HUDEP-2 (cell line): ENCODE measurements at regions not wholly inside any gene's neighbourhood (a gene's known extent, or its start where the extent isn't known, plus 50 kb on each side); places are given as distances from the start of the nearest gene placed in this dataset.

Experiments
- DNase-seq, 76 experiments: peaks; one replicate each; lab custom pipeline; 2025; ENCODE audit not compliant: unreplicated experiment in 76 of 76; lab: John Stamatoyannopoulos, UW

- DNase-seq = no peak
These were observed 77.7 kb upstream of the WDR75 start for GRCh38 chr2:189363559-189363958.

GRCh38 chr2:189364607-189365006 lies 76.7 kb upstream of the WDR75 start:
- DNase-seq = no peak

GRCh38 chr2:189366349-189366748 lies 74.9 kb upstream of the WDR75 start:
- DNase-seq = no peak

GRCh38 chr2:189367343-189367742 lies 73.9 kb upstream of the WDR75 start:
- no peak for DNase-seq

- no peak for DNase-seq
These were observed 71.7 kb upstream of the WDR75 start for GRCh38 chr2:189369566-189369965.

- DNase-seq = no peak
These were observed 70.6 kb upstream of the WDR75 start for GRCh38 chr2:189370719-189371118.

- no peak for DNase-seq
These were observed 68.5 kb upstream of the WDR75 start for GRCh38 chr2:189372688-189373257.

- no peak for DNase-seq
These were observed 66.8 kb upstream of the WDR75 start for GRCh38 chr2:189374481-189374880.

- DNase-seq = no peak
These were observed 65.4 kb upstream of the WDR75 start for GRCh38 chr2:189375842-189376241.

GRCh38 chr2:189379287-189379630 lies 62.0 kb upstream of the WDR75 start:
- DNase-seq = no peak

- no peak for DNase-seq
These were observed 61.5 kb upstream of the WDR75 start for GRCh38 chr2:189379731-189380261.

GRCh38 chr2:189382668-189383067 lies 58.6 kb upstream of the WDR75 start:
- no peak for DNase-seq

GRCh38 chr2:189386741-189387140 lies 54.5 kb upstream of the WDR75 start:
- no peak for DNase-seq

GRCh38 chr2:189391201-189391600 lies 50.1 kb upstream of the WDR75 start:
- DNase-seq = no peak
